Body of pancreas (tissue), 4 donors: ENCODE measurements at regions not wholly inside any gene's neighbourhood (a gene's known extent, or its start where the extent isn't known, plus 50 kb on each side); places are given as distances from the start of the nearest gene placed in this dataset.

Source experiments
- ATAC-seq: fragments of 150-250 bp; one replicate; pipeline ENCODE4 v1.9.1; 2016
- DNase-seq, 4 donors: peaks; one replicate each; pipeline ENCODE4 v3.0.0-alpha.2; 2019
- H3K27ac ChIP-seq, 4 donors: fragments of 200-600 bp; sonication (generic); 1 replicate in 3 of 4; 2 replicates in 1 of 4; pipeline versions ENCODE4 v1.5.1 to v1.6.1; 2016 to 2019; ENCODE audit warnings: mild to moderate bottlenecking in 1 of 4, mixed read lengths in 1 of 4, moderate library complexity in 1 of 4
- H3K27me3 ChIP-seq, 2 donors: fragments of 200-600 bp; sonication (generic); one replicate each; pipeline ENCODE4 v1.6.0; 2016; ENCODE audit warnings: mild to moderate bottlenecking in 1 of 2
- H3K36me3 ChIP-seq, 2 donors: fragments of 200-600 bp; sonication (generic); replicated peaks in 1 of 2; 2 replicates each; pipeline ENCODE4 v1.5.1; 2016; ENCODE audit warnings: low read depth in 2 of 2; ENCODE audit not compliant: insufficient read depth in 1 of 2
- H3K4me1 ChIP-seq: fragments of 200-600 bp; sonication (generic); one replicate; pipeline ENCODE4 v1.6.0; 2016
- H3K4me3 ChIP-seq, 2 donors: fragments of 200-600 bp; sonication (generic); 1 replicate in 1 of 2; 2 replicates in 1 of 2; pipeline ENCODE4 v1.5.1; 2016 to 2019
- H3K9me3 ChIP-seq, 3 donors: fragments of 200-600 bp; sonication (generic); 1 replicate in 2 of 3; 2 replicates in 1 of 3; pipeline ENCODE4 v1.5.1; 2016
- CTCF ChIP-seq, 7 experiments: fragments of 450-650 bp in 4 of 7; fragments of 200-600 bp in 3 of 7; sonication (generic) in 3 of 7; IDR thresholded peaks; one replicate each; pipeline ENCODE4 v1.5.1; 2016 to 2019; ENCODE audit warnings: antibody characterized with exemption in 7 of 7
- POLR2A ChIP-seq, 3 donors: fragments of 450-650 bp; IDR thresholded peaks; one replicate each; pipeline ENCODE4 v1.6.1; 2016; ENCODE audit warnings: antibody characterized with exemption in 3 of 3, mild to moderate bottlenecking in 2 of 3
- WGBS, 2 donors: methylation state at CpG; one replicate each; pipeline ENCODE4 v1.1.5; 2017; 5-methylcytosine and 5-hydroxymethylcytosine counted together
- intact Hi-C: fragments of 100-400 bp; cut with DNase I; formaldehyde crosslinking; loops from one replicate; pipeline ENCODE4 v1.15.1; 2023

- no peak for TF ChIP-seq CTCF (IDR thresholded peaks at IDR 0.05)
- TF ChIP-seq POLR2A (IDR thresholded peaks at IDR 0.05) = no peak
- intact Hi-C loops = no loop called here
- no peak overlapping the region for H3K4me3 ChIP-seq
- H3K36me3 ChIP-seq = no peaks in the 10 kb centered on the region
- no peaks in the 10 kb centered on the region for H3K27me3 ChIP-seq
- H3K4me1 ChIP-seq = no peaks in the 10 kb centered on the region
- 53 to 73% methylated on average over 1 of the region's 1 CpG for WGBS, 2 donors
- DNase-seq (no peak), ATAC-seq (no peak)
- H3K9me3 ChIP-seq = no peaks in the 10 kb centered on the region
- no peak overlapping the region for H3K27ac ChIP-seq
These were observed 715.2 kb upstream of the TENM4 start for GRCh38 chr11:80156062-80156461.

- Histone ChIP-seq H3K9me3 (no peaks in the 10 kb centered on the region), H3K27me3 (no peaks in the 10 kb centered on the region), H3K36me3 (no peaks in the 10 kb centered on the region), H3K4me1 (no peaks in the 10 kb centered on the region), H3K27ac (no peak overlapping the region), H3K4me3 (no peak overlapping the region)
- DNase-seq = no peak
- TF ChIP-seq CTCF (IDR thresholded peaks at IDR 0.05) (peak in 6 of 7 experiments; percentile 17 to 45 (median 30)), POLR2A (IDR thresholded peaks at IDR 0.05) (no peak)
- ATAC-seq = no peak
- WGBS, 2 donors = 13 to 26% methylated on average over 4 of the region's 4 CpGs
- intact Hi-C loops = no loop called here
These were observed 714.7 kb upstream of the TENM4 start for GRCh38 chr11:80155412-80156017.

GRCh38 chr11:80146232-80146631 lies 705.4 kb upstream of the TENM4 start:
- no peaks in the 10 kb centered on the region for H3K9me3 ChIP-seq
- TF ChIP-seq CTCF (IDR thresholded peaks at IDR 0.05) (no peak), POLR2A (IDR thresholded peaks at IDR 0.05) (no peak)
- no peaks in the 10 kb centered on the region for H3K36me3 ChIP-seq
- no peak for DNase-seq
- H3K4me1 ChIP-seq = no peaks in the 10 kb centered on the region
- no peaks in the 10 kb centered on the region for H3K27me3 ChIP-seq
- ATAC-seq = no peak
- H3K4me3 ChIP-seq = no peak overlapping the region
- no peak overlapping the region for H3K27ac ChIP-seq
- intact Hi-C loops = no loop called here
- 75 to 78% methylated on average over 6 of the region's 6 CpGs for WGBS, 2 donors

- H3K27ac ChIP-seq = no peak overlapping the region
- no peak for DNase-seq
- no peaks in the 10 kb centered on the region for H3K4me1 ChIP-seq
- WGBS, 2 donors = 56 to 61% methylated on average over 2 of the region's 2 CpGs
- no peak overlapping the region for H3K4me3 ChIP-seq
- H3K9me3 ChIP-seq = no peaks in the 10 kb centered on the region
- no peaks in the 10 kb centered on the region for H3K27me3 ChIP-seq
- TF ChIP-seq CTCF (IDR thresholded peaks at IDR 0.05) (no peak), POLR2A (IDR thresholded peaks at IDR 0.05) (no peak)
- ATAC-seq = no peak
- intact Hi-C loops = no loop called here
- H3K36me3 ChIP-seq = no peaks in the 10 kb centered on the region
These were observed 704.2 kb upstream of the TENM4 start for GRCh38 chr11:80144897-80145594.

- WGBS, 2 donors = 82 to 93% methylated on average over 3 of the region's 3 CpGs
- ATAC-seq = no peak
These were observed 696.2 kb upstream of the TENM4 start for GRCh38 chr11:80136991-80137390.

More at GRCh38 chr11:80136991-80137390, 696.2 kb upstream of the TENM4 start:
- H3K27me3 ChIP-seq = no peaks in the 10 kb centered on the region
- no peaks in the 10 kb centered on the region for H3K36me3 ChIP-seq
- DNase-seq = no peak
- no peak overlapping the region for H3K27ac ChIP-seq
- no peak for TF ChIP-seq POLR2A (IDR thresholded peaks at IDR 0.05)
- no peaks in the 10 kb centered on the region for H3K4me1 ChIP-seq
- no peak overlapping the region for H3K4me3 ChIP-seq
- no peaks in the 10 kb centered on the region for H3K9me3 ChIP-seq
- intact Hi-C loops = no loop called here
